Urinary bladder (tissue), 3 donors: ENCODE measurements at regions not wholly inside any gene's neighbourhood (a gene's known extent, or its start where the extent isn't known, plus 50 kb on each side); places are given as distances from the start of the nearest gene placed in this dataset.

Experiments
- DNase-seq: peaks from one replicate; pipeline ENCODE4 v3.0.0-alpha.2; 2015; ENCODE audit errors: extremely low spot score
- H3K27ac ChIP-seq: one replicate; pipeline ENCODE4 v1.5.1; 2013; ENCODE audit warnings: low read depth, mild to moderate bottlenecking, moderate library complexity
- H3K36me3 ChIP-seq: one replicate; pipeline ENCODE4 v1.6.1; 2013; ENCODE audit warnings: mild to moderate bottlenecking, moderate library complexity; ENCODE audit not compliant: insufficient read depth
- H3K4me1 ChIP-seq: one replicate; pipeline ENCODE4 v1.6.1; 2013; ENCODE audit warnings: mild to moderate bottlenecking, moderate library complexity; ENCODE audit not compliant: insufficient read depth
- H3K4me3 ChIP-seq: one replicate; pipeline ENCODE4 v1.5.1; 2013; ENCODE audit warnings: low read depth, low read length
- WGBS: extraction: QIAGEN DNeasy Blood & Tissue Kit; methylation state at CpG from one replicate; pipeline ENCODE4 v1.1.7; 2013; 5-methylcytosine and 5-hydroxymethylcytosine counted together
- donor health status: healthy with polysubstance abuse.
- donor health status: healthy.

DNA sequence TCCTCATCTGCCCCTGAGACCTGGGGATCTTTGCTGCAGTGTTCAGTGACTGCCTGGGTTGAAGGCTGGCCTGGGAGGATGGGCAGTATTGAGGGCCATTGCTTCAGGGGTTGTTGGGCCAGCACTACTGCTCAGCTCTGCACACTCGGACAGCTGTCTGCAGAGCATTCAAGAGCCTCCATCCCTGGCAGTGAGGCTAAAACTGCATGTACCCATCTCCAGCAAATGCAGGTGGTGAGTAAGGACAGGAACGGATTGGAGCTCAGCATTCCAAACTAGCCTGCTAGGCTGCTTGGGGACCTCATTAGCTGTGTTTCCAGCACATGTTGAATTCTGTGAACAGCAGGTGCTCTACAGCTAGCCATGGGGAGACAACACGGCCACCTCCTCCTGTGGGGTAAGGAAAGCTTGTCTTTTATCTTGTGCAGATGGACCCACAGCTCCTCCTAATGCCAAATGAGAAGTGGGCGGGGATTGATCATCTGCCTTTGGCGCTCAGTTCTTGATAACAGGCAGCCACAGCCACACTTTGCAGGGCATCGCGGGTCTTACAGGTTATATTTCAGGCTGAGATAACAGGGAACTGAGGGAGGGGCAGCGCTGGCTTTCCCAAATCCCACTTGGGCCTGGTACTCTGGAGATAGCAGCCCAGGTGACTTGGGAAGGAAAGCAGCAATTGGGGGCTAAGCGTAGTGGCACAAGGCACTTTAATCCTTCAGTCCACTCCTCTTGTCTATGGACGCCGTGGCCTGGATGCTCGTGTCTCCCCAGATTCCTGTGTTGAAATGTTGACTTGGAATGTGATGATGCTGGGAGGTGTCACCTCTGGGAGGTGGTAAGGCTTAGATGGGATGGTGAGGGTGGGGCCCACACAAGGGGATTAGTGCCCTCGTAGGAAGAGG is 254.5 kb upstream of the B3GAT1 start:
- DNase-seq: no peak
- H3K4me1 ChIP-seq: no peaks in the 10 kb centered on the region
- H3K4me3 ChIP-seq: no peak overlapping the region
- H3K36me3 ChIP-seq: no peaks in the 10 kb centered on the region
- WGBS: 86% methylated on average over 13 of the region's 13 CpGs
- no peak overlapping the region for H3K27ac ChIP-seq

DNA sequence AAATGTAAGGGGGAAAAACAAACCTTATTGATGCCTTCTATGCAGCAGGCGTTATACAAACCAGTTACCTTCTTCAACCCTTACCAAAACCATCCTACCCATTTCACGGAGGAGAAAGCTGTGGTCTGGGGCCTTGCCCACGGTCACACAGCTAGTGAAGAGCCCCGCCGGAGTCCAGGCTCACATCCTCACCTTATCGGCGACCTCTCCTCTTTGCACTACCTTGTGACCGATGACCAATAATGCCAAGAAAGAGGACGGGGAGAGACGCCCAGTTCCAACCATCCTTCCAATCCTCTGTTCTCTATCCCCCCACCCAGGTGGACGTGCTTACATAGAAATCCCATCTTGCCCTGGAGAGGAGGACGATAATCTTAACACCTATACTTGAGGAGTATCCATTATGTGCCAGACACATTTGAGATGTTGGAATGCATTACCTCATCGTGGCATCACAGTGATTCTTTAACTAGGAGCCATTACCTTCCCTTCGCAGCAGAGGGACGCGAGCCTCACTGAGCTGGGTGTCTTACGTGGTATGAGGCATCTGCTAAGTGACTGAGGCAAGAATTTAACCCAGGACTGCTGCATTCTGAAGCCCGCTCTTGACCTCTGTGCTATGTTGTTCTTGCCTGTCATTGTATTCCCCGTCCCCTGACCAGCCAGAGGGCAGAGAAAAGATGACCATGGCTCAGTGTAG is 253.7 kb upstream of the B3GAT1 start:
- H3K27ac ChIP-seq: no peak overlapping the region

DNA sequence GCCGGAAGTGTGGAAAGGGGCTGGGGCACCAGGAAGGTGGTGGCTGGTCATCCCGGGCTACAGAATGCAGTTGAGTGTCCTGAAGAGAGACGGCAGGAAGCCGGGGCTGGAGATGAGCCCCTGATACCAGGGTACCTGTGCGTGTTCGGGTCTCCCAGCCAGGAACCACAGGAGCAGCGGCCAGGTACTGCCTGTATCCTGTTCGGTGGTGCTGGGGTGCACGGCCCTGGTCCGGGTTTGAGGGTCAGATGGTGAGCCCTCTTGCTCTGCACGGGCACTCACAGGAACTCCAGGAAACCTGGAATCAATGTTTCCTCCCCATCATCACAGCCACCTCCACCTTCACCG is 253.1 kb upstream of the B3GAT1 start:
- DNase-seq: no peak
- no peaks in the 10 kb centered on the region for H3K36me3 ChIP-seq
- WGBS: 86% methylated on average over 12 of the region's 12 CpGs
- H3K4me1 ChIP-seq: no peaks in the 10 kb centered on the region
- H3K4me3 ChIP-seq: no peak overlapping the region
- H3K27ac ChIP-seq: no peak overlapping the region

More for the DNA sequence above, 253.7 kb upstream of the B3GAT1 start:
- WGBS: 88% methylated on average over 19 of the region's 19 CpGs
- no peaks in the 10 kb centered on the region for H3K4me1 ChIP-seq
- no peak overlapping the region for H3K4me3 ChIP-seq
- no peak for DNase-seq
- H3K36me3 ChIP-seq: no peaks in the 10 kb centered on the region

DNA sequence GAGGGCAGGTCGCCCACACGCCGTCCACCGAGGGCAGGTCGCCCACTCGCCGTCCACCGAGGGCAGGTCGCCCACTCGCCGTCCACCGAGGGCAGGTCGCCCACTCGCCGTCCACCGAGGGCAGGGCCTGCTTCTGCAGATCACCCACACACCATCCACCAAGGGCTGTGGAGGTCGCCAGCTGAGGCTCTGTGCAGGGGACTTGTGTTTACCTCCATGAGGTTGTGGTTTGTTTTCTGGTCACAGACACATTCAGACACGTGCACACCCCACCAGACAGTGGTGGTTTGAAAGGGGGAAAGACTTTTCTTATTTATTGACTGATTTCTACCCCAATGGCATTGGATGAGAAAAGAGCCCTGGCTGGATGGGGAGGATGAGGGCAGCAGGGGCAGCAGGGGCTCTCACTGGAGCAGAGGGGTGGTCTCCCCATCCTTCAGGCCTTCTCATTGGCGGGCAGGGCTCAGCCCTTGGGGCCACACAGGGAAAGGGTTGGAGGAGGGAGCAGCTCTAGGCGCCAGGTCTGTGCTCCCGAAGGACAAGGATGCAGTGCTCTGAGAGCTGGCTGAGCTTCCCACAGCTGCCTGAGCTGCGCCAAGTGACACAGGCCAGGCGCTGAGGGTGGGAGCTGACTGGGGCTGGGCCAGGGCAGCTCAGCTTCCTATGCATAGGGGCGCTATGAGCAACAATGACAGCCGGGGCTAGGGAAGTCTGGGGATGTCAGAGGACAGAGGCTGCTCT is 252.6 kb upstream of the B3GAT1 start:
- Histone ChIP-seq H3K27ac (no peak overlapping the region), H3K36me3 (no peaks in the 10 kb centered on the region), H3K4me3 (no peak overlapping the region), H3K4me1 (no peaks in the 10 kb centered on the region)
- WGBS: 84% methylated on average over 25 of the region's 25 CpGs
- no peak for DNase-seq

DNA sequence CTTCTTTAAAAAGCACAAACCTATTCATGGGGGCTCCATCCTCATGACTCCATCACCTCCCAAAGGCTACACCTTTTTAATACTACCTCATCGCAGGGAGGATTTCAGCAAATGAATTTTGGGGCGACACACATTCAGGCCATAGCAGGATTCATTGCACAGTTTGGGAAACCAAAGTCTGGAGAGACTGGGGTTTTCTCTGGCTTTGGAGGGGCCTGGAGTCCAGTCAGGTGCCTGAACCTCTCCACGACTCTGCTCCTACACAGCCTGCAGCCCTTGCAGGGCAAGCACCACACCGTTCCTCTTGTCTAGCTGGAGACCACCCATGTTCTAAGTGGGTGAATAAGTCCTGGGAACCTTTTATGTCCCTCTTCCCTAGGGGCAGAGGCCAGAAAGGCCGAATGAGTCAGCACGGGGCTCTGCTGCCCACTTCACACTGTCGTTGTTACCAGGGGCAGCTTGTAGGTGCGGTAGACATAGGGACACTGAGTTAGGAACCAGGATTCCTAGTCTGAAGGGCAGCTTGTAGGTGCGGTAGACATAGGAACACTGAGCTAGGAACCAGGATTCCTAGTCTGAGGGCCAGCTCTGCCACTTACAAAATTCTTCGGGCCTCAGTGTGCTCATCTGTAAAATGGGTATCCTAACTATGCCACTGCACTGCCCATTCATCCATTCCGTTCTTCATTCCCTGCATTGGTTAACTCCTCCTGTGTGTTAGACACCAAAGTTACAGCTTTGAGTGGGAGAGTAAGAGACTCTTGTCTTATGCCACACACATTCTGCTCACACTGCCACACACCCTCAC is 251.7 kb upstream of the B3GAT1 start:
- 87% methylated on average over 11 of the region's 11 CpGs for WGBS
- DNase-seq: no peak
- H3K4me1 ChIP-seq: no peaks in the 10 kb centered on the region
- H3K36me3 ChIP-seq: no peaks in the 10 kb centered on the region
- no peak overlapping the region for H3K4me3 ChIP-seq
- no peak overlapping the region for H3K27ac ChIP-seq

DNA sequence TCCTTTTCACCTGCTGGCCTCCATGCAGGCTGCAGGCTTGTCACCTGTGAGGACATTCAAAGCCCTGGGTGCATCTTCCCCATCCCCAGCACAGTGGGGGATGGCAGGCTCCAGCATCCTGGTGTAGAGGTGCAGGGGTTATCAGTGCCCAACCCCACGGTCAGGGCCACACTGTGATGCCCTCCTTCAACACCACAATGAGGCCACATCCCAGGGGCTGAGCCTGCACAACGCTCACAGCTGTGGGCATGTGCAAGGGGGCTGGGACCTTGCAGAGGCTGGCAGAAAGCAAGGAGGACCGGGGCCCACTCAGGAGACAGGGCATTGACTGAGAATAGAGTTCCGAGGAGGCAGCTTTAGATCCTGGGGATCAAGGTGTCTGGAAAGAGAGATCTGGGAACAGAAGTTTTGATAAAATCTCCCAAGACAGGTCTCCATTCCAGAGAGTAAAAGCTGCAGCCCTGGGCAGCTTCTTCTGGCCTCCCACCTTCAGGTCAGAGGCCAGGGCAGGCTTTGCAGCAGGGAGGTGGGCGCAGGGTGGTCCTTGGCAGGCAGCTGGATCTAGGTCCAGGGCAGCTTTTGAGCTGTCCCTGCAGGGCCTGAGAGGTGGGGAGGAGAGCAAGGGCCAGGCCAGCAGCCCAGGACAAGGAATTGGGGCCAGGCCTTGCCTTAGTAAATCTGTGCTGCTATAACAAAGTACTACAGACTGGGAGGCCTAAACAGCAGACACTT is 250.8 kb upstream of the B3GAT1 start:
- WGBS: 78% methylated on average over 5 of the region's 5 CpGs
- no peak for DNase-seq
- H3K4me1 ChIP-seq: no peaks in the 10 kb centered on the region
- no peak overlapping the region for H3K27ac ChIP-seq
- H3K36me3 ChIP-seq: no peaks in the 10 kb centered on the region
- no peak overlapping the region for H3K4me3 ChIP-seq

DNA sequence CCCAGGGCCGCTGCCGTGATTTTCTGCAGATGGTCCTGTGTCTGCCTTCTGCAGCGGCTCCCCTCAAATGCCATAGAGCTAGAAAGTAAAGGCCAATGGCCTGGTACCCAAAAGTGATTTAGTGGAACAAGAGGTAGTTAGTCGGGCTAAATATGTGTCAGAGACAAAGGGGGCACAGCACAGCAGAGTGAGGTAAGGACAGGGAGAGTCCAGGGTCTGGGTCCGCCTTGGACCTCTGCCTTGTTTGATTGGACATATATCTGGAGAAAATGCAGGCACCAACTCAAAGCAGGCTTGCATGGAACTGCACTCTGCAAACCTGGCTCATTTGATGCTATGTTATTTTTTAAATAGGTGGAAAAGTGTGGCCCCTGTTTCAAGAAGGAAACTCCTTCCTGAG is 249.6 kb upstream of the B3GAT1 start:
- no peak for DNase-seq
- Histone ChIP-seq H3K4me1 (no peaks in the 10 kb centered on the region), H3K36me3 (no peaks in the 10 kb centered on the region), H3K27ac (no peak overlapping the region), H3K4me3 (no peak overlapping the region)
- 88% methylated on average over 5 of the region's 5 CpGs for WGBS

DNA sequence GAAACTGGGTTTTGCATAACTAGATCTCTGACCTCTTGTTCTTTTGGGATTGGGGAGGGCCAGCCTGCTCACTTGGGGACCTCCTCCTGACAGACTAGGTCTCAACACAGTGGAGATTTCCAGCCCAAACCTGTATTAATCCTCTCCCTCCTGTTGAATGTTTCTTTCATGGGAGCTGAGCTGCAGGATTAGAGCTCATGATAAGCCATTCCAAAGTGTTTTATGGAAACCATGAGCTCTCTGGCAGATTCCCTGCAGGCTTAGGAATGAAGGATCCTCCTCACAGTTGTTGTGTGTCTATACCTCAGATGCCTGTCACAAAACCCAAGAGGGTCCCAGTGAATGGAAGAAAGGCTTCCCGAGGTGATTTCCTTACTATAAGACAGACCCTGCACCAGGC is 248.4 kb upstream of the B3GAT1 start:
- Histone ChIP-seq H3K36me3 (no peaks in the 10 kb centered on the region), H3K4me3 (no peak overlapping the region), H3K4me1 (no peaks in the 10 kb centered on the region), H3K27ac (no peak overlapping the region)
- WGBS: 41% methylated on average over 1 of the region's 1 CpG
- no peak for DNase-seq

DNA sequence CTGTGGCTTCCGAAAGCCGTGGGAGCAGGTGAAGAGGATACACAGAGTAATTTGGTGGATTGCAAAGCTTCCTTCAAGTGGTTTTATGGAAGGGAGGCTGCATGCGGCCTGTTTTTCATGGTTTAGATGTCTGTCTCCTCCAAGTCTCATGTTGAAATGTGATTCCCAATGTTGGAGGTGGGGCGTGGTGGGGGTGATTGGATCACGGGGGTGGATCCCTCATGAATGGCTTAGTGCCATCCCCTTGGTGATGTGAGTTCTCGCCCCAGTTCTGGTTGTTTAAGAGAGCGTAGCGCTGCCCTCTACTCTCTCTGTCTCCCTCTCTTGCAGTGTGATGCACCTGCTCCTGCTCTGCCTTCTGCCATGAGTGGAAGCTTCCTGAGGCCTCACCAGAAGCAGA is 247.8 kb upstream of the B3GAT1 start:
- no peaks in the 10 kb centered on the region for H3K36me3 ChIP-seq
- no peak overlapping the region for H3K27ac ChIP-seq
- DNase-seq: no peak
- WGBS: 90% methylated on average over 8 of the region's 8 CpGs
- H3K4me1 ChIP-seq: no peaks in the 10 kb centered on the region
- H3K4me3 ChIP-seq: no peak overlapping the region

DNA sequence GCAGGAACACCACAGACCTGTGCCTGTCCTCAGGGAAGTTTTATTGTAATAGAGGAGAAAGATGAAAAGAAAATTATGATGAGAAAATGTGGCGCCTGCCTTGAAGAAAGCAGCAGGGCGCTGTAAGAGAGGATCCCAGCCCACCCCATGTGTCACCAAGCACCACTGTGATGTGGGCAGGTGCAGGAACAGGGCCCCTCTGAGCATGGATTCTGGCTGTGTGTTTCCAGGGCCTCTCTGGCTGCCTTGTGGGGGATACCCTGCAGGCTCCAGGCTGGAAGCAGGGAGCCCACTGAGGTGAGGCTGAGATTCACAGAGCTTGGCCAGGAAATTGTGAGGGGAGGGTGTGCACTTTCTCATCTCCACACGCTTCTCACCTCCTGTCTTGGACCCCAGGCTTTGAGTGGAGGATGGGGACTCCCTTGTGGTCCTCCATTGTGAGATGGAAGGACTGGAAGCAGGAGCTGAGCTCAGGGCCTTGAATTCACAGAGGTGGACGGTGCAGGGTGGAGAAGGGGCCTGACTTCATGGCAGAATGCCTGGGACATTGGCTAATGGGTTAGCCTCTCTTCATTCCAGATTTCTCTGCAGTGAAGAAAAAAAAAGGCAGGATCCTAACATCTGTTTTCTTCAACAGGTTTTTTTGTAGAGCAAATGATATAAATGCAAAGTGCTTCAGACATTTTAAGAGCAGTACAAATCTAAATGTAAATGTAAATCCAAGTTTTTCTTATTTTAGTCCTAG is 246.6 kb upstream of the B3GAT1 start:
- H3K4me3 ChIP-seq: no peak overlapping the region
- 76% methylated on average over 4 of the region's 4 CpGs for WGBS
- no peak for DNase-seq

DNA sequence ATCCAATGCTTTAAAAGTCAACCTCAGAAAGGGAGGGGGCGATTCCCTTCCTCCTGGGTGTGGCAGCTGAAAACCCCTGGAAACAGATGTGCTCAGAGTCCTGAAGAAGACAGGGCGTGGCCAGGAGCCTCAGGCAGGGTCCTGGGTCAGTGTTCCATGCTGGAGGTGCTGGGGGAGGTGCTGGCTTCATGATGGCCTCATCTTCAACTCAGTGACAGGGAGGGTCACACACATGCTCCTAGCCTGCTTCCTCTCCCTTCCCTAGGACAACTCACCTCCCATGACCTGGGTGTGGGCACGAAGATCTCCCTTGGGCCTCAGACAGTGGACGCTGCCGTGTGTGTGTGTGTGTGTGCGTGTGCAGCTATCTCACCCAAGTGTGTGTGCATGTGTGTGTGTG is 245.6 kb upstream of the B3GAT1 start:
- Histone ChIP-seq H3K4me3 (no peak overlapping the region), H3K36me3 (no peaks in the 10 kb centered on the region), H3K27ac (no peak overlapping the region), H3K4me1 (no peaks in the 10 kb centered on the region)
- DNase-seq: no peak
- 81% methylated on average over 6 of the region's 6 CpGs for WGBS

More for the DNA sequence above, 246.6 kb upstream of the B3GAT1 start:
- Histone ChIP-seq H3K27ac (no peak overlapping the region), H3K36me3 (no peaks in the 10 kb centered on the region), H3K4me1 (no peaks in the 10 kb centered on the region)

DNA sequence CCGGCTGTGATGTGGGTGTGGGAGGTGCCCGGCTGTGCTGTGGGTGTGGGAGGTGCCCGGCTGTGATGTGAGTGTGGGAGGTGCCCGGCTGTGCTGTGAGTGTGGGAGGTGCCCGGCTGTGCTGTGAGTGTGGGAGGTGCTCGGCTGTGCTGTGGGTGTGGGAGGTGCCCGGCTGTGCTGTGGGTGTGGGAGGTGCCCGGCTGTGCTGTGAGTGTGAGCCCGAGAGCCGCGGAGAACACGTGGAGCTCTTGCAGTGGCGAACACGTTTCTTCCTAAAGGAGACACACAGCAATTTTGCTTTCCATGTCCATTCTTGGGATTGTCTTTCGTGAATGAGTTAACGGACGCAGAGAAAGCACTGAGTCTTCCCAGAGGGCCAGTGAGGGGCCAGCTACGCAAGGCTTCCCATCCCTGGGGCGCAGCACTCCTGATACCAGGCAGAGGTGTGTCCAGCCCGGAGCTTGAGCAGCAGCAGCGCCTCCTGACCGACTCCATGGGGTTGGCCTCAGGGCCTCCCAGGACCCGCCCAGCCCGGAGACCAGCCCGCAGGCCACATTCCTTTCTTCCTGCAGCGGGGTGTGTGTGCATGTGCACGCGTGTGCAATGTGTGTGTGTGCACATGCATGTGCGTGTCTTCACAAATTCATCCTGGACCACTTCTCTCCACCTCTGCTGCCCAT is 245.0 kb upstream of the B3GAT1 start:
- Histone ChIP-seq H3K4me3 (no peak overlapping the region), H3K36me3 (no peaks in the 10 kb centered on the region), H3K4me1 (no peaks in the 10 kb centered on the region), H3K27ac (no peak overlapping the region)
- DNase-seq: no peak
- WGBS: 79% methylated on average over 29 of the region's 29 CpGs
